Neuronal stem cell (in vitro differentiated cells): ENCODE measurements at regions not wholly inside any gene's neighbourhood (a gene's known extent, or its start where the extent isn't known, plus 50 kb on each side); places are given as distances from the start of the nearest gene placed in this dataset.

Experiments
- DNase-seq: peaks from one replicate; pipeline ENCODE4 v3.0.0-alpha.2; 2013; ENCODE audit warnings: low spot score
- H2AFZ ChIP-seq: one replicate; pipeline ENCODE4 v1.6.1; 2013; ENCODE audit warnings: mild to moderate bottlenecking, low read length, inconsistent platforms
- H2AK5ac ChIP-seq: 2 replicates; pipeline ENCODE4 v1.6.1; 2013; ENCODE audit warnings: low read depth, mild to moderate bottlenecking, inconsistent platforms, low read length, moderate library complexity, mixed read lengths
- H2BK120ac ChIP-seq: 2 replicates; pipeline ENCODE4 v1.6.1; 2013; ENCODE audit warnings: low read depth, mild to moderate bottlenecking, inconsistent platforms, low read length, moderate library complexity, mixed read lengths
- H2BK12ac ChIP-seq: one replicate; pipeline ENCODE4 v1.6.1; 2013; ENCODE audit warnings: low read length, inconsistent platforms
- H2BK15ac ChIP-seq: 2 replicates; pipeline ENCODE4 v1.6.1; 2013; ENCODE audit warnings: mild to moderate bottlenecking, low read length, inconsistent platforms, mixed read lengths
- H2BK5ac ChIP-seq: one replicate; pipeline ENCODE4 v1.6.1; 2013; ENCODE audit warnings: inconsistent platforms, mild to moderate bottlenecking, low read length, moderate library complexity
- H3K14ac ChIP-seq: one replicate; pipeline ENCODE4 v1.6.1; 2013; ENCODE audit warnings: low read length, inconsistent platforms
- H3K18ac ChIP-seq: 2 replicates; pipeline ENCODE4 v1.6.1; 2013; ENCODE audit warnings: low read length, inconsistent platforms
- H3K23ac ChIP-seq: 2 replicates; pipeline ENCODE4 v1.6.1; 2013; ENCODE audit warnings: low read depth, mild to moderate bottlenecking, mixed read lengths, low read length, inconsistent platforms; ENCODE audit not compliant: poor library complexity
- H3K27ac ChIP-seq: replicated peaks from 3 replicates; pipeline ENCODE4 v1.5.1; 2013; ENCODE audit warnings: low read length, inconsistent platforms
- H3K27me3 ChIP-seq, 3 experiments: 2 replicates each; pipeline ENCODE4 v1.6.1; 2013; ENCODE audit warnings: low read length in 3 of 3, mild to moderate bottlenecking in 2 of 3, inconsistent platforms in 1 of 3, low read depth in 1 of 3, mixed read lengths in 1 of 3, moderate library complexity in 1 of 3; ENCODE audit not compliant: control insufficient read depth in 3 of 3, insufficient read depth in 3 of 3
- H3K36me3 ChIP-seq, 2 donors: replicated peaks in 1 of 2; 2 replicates each; pipeline ENCODE4 v1.6.1; 2013; ENCODE audit warnings: low read length in 2 of 2; ENCODE audit not compliant: control insufficient read depth in 2 of 2, insufficient read depth in 2 of 2
- H3K4ac ChIP-seq: 2 replicates; pipeline ENCODE4 v1.6.1; 2013; ENCODE audit warnings: inconsistent platforms, mild to moderate bottlenecking, low read length, moderate library complexity
- H3K4me1 ChIP-seq, 2 donors: 1 replicate in 1 of 2; 2 replicates in 1 of 2; pipeline ENCODE4 v1.6.1; 2013; ENCODE audit warnings: low read length in 2 of 2, low read depth in 1 of 2; ENCODE audit not compliant: control insufficient read depth in 2 of 2, insufficient read depth in 1 of 2
- H3K4me2 ChIP-seq: one replicate; pipeline ENCODE4 v1.6.1; 2013; ENCODE audit warnings: mild to moderate bottlenecking, low read length, inconsistent platforms; ENCODE audit not compliant: insufficient read depth, poor library complexity, severe bottlenecking
- H3K4me3 ChIP-seq, 2 donors: 2 replicates each; pipeline ENCODE4 v1.5.1; 2013; ENCODE audit warnings: low read length in 2 of 2, mild to moderate bottlenecking in 2 of 2, inconsistent platforms in 1 of 2, moderate library complexity in 1 of 2
- H3K79me1 ChIP-seq: one replicate; pipeline ENCODE4 v1.6.1; 2013; ENCODE audit warnings: low read depth, mild to moderate bottlenecking, inconsistent platforms, low read length, moderate library complexity
- H3K9ac ChIP-seq: one replicate; pipeline ENCODE4 v1.6.1; 2013; ENCODE audit warnings: mild to moderate bottlenecking, low read depth, low read length, inconsistent platforms; ENCODE audit not compliant: poor library complexity
- H3K9me3 ChIP-seq, 2 donors: replicated peaks in 1 of 2; 2 replicates each; pipeline versions ENCODE3 to v1.6.1; 2013; ENCODE audit warnings: low read length in 2 of 2, mild to moderate bottlenecking in 2 of 2, inconsistent platforms in 1 of 2, low read depth in 1 of 2, mixed read lengths in 1 of 2, moderate library complexity in 1 of 2; ENCODE audit not compliant: control insufficient read depth in 2 of 2, insufficient read depth in 1 of 2
- H4K8ac ChIP-seq: one replicate; pipeline ENCODE4 v1.6.1; 2013; ENCODE audit warnings: low read depth, mild to moderate bottlenecking, inconsistent platforms, low read length, moderate library complexity
- H4K91ac ChIP-seq: one replicate; pipeline ENCODE4 v1.6.1; 2013; ENCODE audit warnings: low read length, low read depth, mild to moderate bottlenecking, inconsistent platforms; ENCODE audit not compliant: poor library complexity
- WGBS, 2 donors: extraction: QIAGEN DNeasy Blood & Tissue Kit; methylation state at CpG; one replicate each; pipeline ENCODE4 v1.1.7; 2013; ENCODE audit warnings: missing lambda C conversion rate in 2 of 2, mixed read lengths in 1 of 2; ENCODE audit not compliant: insufficient read length in 2 of 2, insufficient replicate concordance in 1 of 2; ENCODE audit errors: extremely low coverage in 2 of 2; 5-methylcytosine and 5-hydroxymethylcytosine counted together

- Histone ChIP-seq H2BK120ac (no peak overlapping the region), H3K4me1 (peaks cover 2 to 10% of the 10 kb centered on the region in 2 donors), H3K4me3 (no peak overlapping the region), H3K9me3 (peaks cover 0 to 4% of the 10 kb centered on the region in 2 donors), H3K9ac (no peak overlapping the region), H3K18ac (no peak overlapping the region), H3K4ac (no peak overlapping the region), H3K27ac (no peak overlapping the region), H2BK12ac (no peak overlapping the region), H2BK5ac (no peak overlapping the region), H3K36me3 (no peaks in the 10 kb centered on the region), H3K79me1 (no peaks in the 10 kb centered on the region), H3K27me3 (no peaks in the 10 kb centered on the region), H2BK15ac (no peak overlapping the region), H3K14ac (no peak overlapping the region), H3K4me2 (no peak overlapping the region), H4K91ac (no peak overlapping the region), H2AFZ (no peak overlapping the region), H4K8ac (no peak overlapping the region), H3K23ac (no peak overlapping the region), H2AK5ac (no peak overlapping the region)
- no CpG with 5 or more reads among the region's 3 CpGs for WGBS, 2 donors
- no peak for DNase-seq
These were observed 759.7 kb upstream of the ZNF608 start for GRCh38 chr5:125506124-125506523.

GRCh38 chr5:125508225-125508624, 761.8 kb upstream of the ZNF608 start:
- Histone ChIP-seq H3K27me3 (no peaks in the 10 kb centered on the region), H3K4me2 (no peak overlapping the region), H4K8ac (no peak overlapping the region), H3K14ac (no peak overlapping the region), H3K27ac (no peak overlapping the region), H3K23ac (no peak overlapping the region), H3K4me1 (peaks cover 0 to 5% of the 10 kb centered on the region in 2 donors), H2BK15ac (no peak overlapping the region), H2AK5ac (no peak overlapping the region), H3K4ac (no peak overlapping the region), H3K79me1 (no peaks in the 10 kb centered on the region), H3K18ac (no peak overlapping the region), H3K9ac (no peak overlapping the region), H2BK12ac (no peak overlapping the region), H2BK5ac (no peak overlapping the region), H2AFZ (no peak overlapping the region), H4K91ac (no peak overlapping the region), H3K4me3 (no peak overlapping the region), H2BK120ac (no peak overlapping the region), H3K36me3 (no peaks in the 10 kb centered on the region), H3K9me3 (peaks cover 0 to 9% of the 10 kb centered on the region in 2 donors)
- no CpG with 5 or more reads among the region's 1 CpG for WGBS, 2 donors
- DNase-seq: no peak

GRCh38 chr5:125510651-125511050, 764.2 kb upstream of the ZNF608 start:
- Histone ChIP-seq H3K18ac (no peak overlapping the region), H3K27me3 (no peaks in the 10 kb centered on the region), H2BK120ac (no peak overlapping the region), H2AFZ (peak overlapping the region; percentile 77), H3K27ac (no peak overlapping the region), H3K14ac (no peak overlapping the region), H3K9me3 (peaks cover 0 to 9% of the 10 kb centered on the region in 2 donors), H3K36me3 (no peaks in the 10 kb centered on the region), H2BK15ac (no peak overlapping the region), H3K4ac (no peak overlapping the region), H2AK5ac (no peak overlapping the region), H3K23ac (no peak overlapping the region), H3K4me3 (no peak overlapping the region), H3K4me1 (peaks cover 0 to 5% of the 10 kb centered on the region in 2 donors), H3K4me2 (no peak overlapping the region), H3K9ac (no peak overlapping the region), H2BK5ac (no peak overlapping the region), H4K8ac (no peak overlapping the region), H3K79me1 (no peaks in the 10 kb centered on the region), H4K91ac (no peak overlapping the region), H2BK12ac (no peak overlapping the region)
- DNase-seq: no peak

GRCh38 chr5:125517973-125518550, 771.6 kb upstream of the ZNF608 start:
- Histone ChIP-seq H3K18ac (no peak overlapping the region), H3K9me3 (no peaks in the 10 kb centered on the region), H3K9ac (no peak overlapping the region), H3K4me1 (no peaks in the 10 kb centered on the region), H2BK12ac (no peak overlapping the region), H2BK120ac (no peak overlapping the region), H3K79me1 (no peaks in the 10 kb centered on the region), H2AFZ (no peak overlapping the region), H3K27me3 (no peaks in the 10 kb centered on the region), H2BK5ac (no peak overlapping the region), H3K4me2 (no peak overlapping the region), H3K27ac (no peak overlapping the region), H3K4me3 (no peak overlapping the region), H3K14ac (no peak overlapping the region), H2AK5ac (no peak overlapping the region), H4K91ac (no peak overlapping the region), H3K23ac (no peak overlapping the region), H3K4ac (no peak overlapping the region), H2BK15ac (no peak overlapping the region), H4K8ac (no peak overlapping the region), H3K36me3 (no peaks in the 10 kb centered on the region)
- DNase-seq: no peak
- no CpG with 5 or more reads among the region's 3 CpGs for WGBS, 2 donors
